ENCODE measurements at regions not wholly inside any gene's neighbourhood (a gene's known extent, or its start where the extent isn't known, plus 50 kb on each side); places are given as distances from the start of the nearest gene placed in this dataset.
A peak's percentile ranks its signal among the peaks of the same experiment; 100 is the strongest.
"Not testable (repeated sequence)": the region's sequence is repeated elsewhere in the genome, so short reads cannot be mapped to it uniquely, and the experiment has no call there.

- Histone ChIP-seq H3K79me2 (replicated peaks; ENCODE audit: insufficient read depth) (no peaks in the 10 kb centered on the region), H3F3A (replicated peaks; ENCODE audit: low read depth) (no peaks in the 10 kb centered on the region), H3K36me3 (ENCODE audit: insufficient read depth) (no peaks in the 10 kb centered on the region), H3K4me1 (ENCODE audit: insufficient read depth) (peaks cover 11% of the 10 kb centered on the region; the same call in 1 of the 2 replicates), H3K4me3 (no peak overlapping the region), H3K27ac (ENCODE audit: low read depth) (no peak overlapping the region), H2AFZ (no peak overlapping the region), H4K20me1 (replicated peaks; ENCODE audit: insufficient read depth) (no peaks in the 10 kb centered on the region), H3K9me2 (ENCODE audit: insufficient read depth) (no peaks in the 10 kb centered on the region), H3K4me2 (no peak overlapping the region), H3K27me3 (ENCODE audit: insufficient read depth) (no peaks in the 10 kb centered on the region)
- peaks cover 9% of the 10 kb centered on the region; the same call in 2 of the 3 replicates for H3K9me3 Mint-ChIP-seq
- peaks cover 1% of the 10 kb centered on the region for H3K27me3 Mint-ChIP-seq (ENCODE audit: insufficient read depth, low read depth, poor library complexity)
- H3K4me1 Mint-ChIP-seq: no peaks in the 10 kb centered on the region
- TF ChIP-seq ZNF114 (CRISPR knock-in tag; IDR thresholded peaks at IDR 0.05) (no peak), CTCF (conservative IDR thresholded peaks at IDR 0.05; ENCODE audit: low read depth in 2 of 2) (no peak)
- ATAC-seq: no peak
- DNase-seq (ENCODE audit: low spot score): no peak
- no peak overlapping the region for H3K4me3 Mint-ChIP-seq
- H3K36me3 Mint-ChIP-seq (ENCODE audit: low read depth): peaks cover 4% of the 10 kb centered on the region; the same call in 2 of the 3 replicates
- no peak overlapping the region for H3K27ac Mint-ChIP-seq
Observed at GRCh38 chr12:95386051-95386450, 87.9 kb upstream of the METAP2 start.

- not testable (repeated sequence) for H3K27ac ChIP-seq (ENCODE audit: low read depth); H3K4me3 Mint-ChIP-seq; H3K79me2 ChIP-seq (replicated peaks; ENCODE audit: insufficient read depth); ATAC-seq; H2AFZ ChIP-seq; H4K20me1 ChIP-seq (replicated peaks; ENCODE audit: insufficient read depth); H3F3A ChIP-seq (replicated peaks; ENCODE audit: low read depth); H3K9me2 ChIP-seq (ENCODE audit: insufficient read depth); H3K4me1 Mint-ChIP-seq; H3K27me3 ChIP-seq (ENCODE audit: insufficient read depth); H3K36me3 ChIP-seq (ENCODE audit: insufficient read depth); H3K27ac Mint-ChIP-seq; H3K4me2 ChIP-seq; H3K27me3 Mint-ChIP-seq (ENCODE audit: insufficient read depth, low read depth, poor library complexity); H3K4me3 ChIP-seq; DNase-seq (ENCODE audit: low spot score)
- Mint-ChIP-seq H3K36me3 (ENCODE audit: low read depth) (peaks cover 11% of the 10 kb centered on the region; the same call in 2 of the 3 replicates), H3K9me3 (peaks cover 29% of the 10 kb centered on the region)
- peaks cover 11% of the 10 kb centered on the region; the same call in 1 of the 2 replicates for H3K4me1 ChIP-seq (ENCODE audit: insufficient read depth)
Observed at GRCh38 chr12:95388260-95388659, 85.7 kb upstream of the METAP2 start.

- Histone ChIP-seq H3K4me1 (ENCODE audit: insufficient read depth) (peaks cover 11% of the 10 kb centered on the region; the same call in 1 of the 2 replicates), H3K4me2 (peak overlapping the region; percentile 32; the same call in 1 of the 2 replicates), H3K27me3 (ENCODE audit: insufficient read depth) (no peaks in the 10 kb centered on the region), H3K27ac (ENCODE audit: low read depth) (0 out of 2 replicates have a peak overlapping the region, but pooled peaks have one; percentile 32), H3K79me2 (replicated peaks; ENCODE audit: insufficient read depth) (no peaks in the 10 kb centered on the region), H3K36me3 (ENCODE audit: insufficient read depth) (peaks cover 13% of the 10 kb centered on the region; the same call in 1 of the 2 replicates), H3K4me3 (no peak overlapping the region), H3K9me2 (ENCODE audit: insufficient read depth) (no peaks in the 10 kb centered on the region), H2AFZ (no peak overlapping the region), H3F3A (replicated peaks; ENCODE audit: low read depth) (no peaks in the 10 kb centered on the region), H4K20me1 (replicated peaks; ENCODE audit: insufficient read depth) (no peaks in the 10 kb centered on the region)
- DNase-seq (ENCODE audit: low spot score) (no peak), ATAC-seq (no peak)
- Mint-ChIP-seq H3K36me3 (ENCODE audit: low read depth) (peaks cover 27% of the 10 kb centered on the region), H3K4me3 (no peak overlapping the region), H3K27ac (no peak overlapping the region), H3K27me3 (ENCODE audit: insufficient read depth, low read depth, poor library complexity) (no peaks in the 10 kb centered on the region), H3K4me1 (no peaks in the 10 kb centered on the region), H3K9me3 (peaks cover 48% of the 10 kb centered on the region)
- TF ChIP-seq POLR2AphosphoS5 (IDR thresholded peaks at IDR 0.05; ENCODE audit: low read depth) (no peak), ETS1 (IDR thresholded peaks at IDR 0.05) (no peak), EZH2 (IDR thresholded peaks at IDR 0.05; ENCODE audit: low read depth, unreplicated experiment) (no peak), ZNF114 (CRISPR knock-in tag; IDR thresholded peaks at IDR 0.05) (no peak), NANOG (IDR thresholded peaks at IDR 0.05; ENCODE audit: borderline replicate concordance) (no peak), CTCF (conservative IDR thresholded peaks at IDR 0.05; ENCODE audit: low read depth in 2 of 2) (no peak), EZH2phosphoT487 (IDR thresholded peaks at IDR 0.05; ENCODE audit: unreplicated experiment) (no peak)
Observed at GRCh38 chr12:95390192-95390591, 83.8 kb upstream of the METAP2 start.

All from GM23338 (cell line).